CD14-positive monocyte (primary cell): ENCODE measurements at regions not wholly inside any gene's neighbourhood (a gene's known extent, or its start where the extent isn't known, plus 50 kb on each side); places are given as distances from the start of the nearest gene placed in this dataset.

Experiments
- DNase-seq, 3 donors: peaks; one replicate each; pipeline ENCODE4 v3.0.0-alpha.2; 2011 to 2022
- H2AFZ ChIP-seq: 2 replicates; pipeline ENCODE4 v1.6.0; 2012; ENCODE audit warnings: mild to moderate bottlenecking, low read depth, low read length, inconsistent platforms; ENCODE audit not compliant: insufficient read depth, poor library complexity, severe bottlenecking
- H3K27ac ChIP-seq, 2 donors: 1 replicate in 1 of 2; 2 replicates in 1 of 2; pipeline ENCODE4 v1.5.1; 2012 to 2013; ENCODE audit warnings: low read length in 2 of 2, control low read depth in 1 of 2, inconsistent platforms in 1 of 2, low read depth in 1 of 2, mild to moderate bottlenecking in 1 of 2
- H3K27me3 ChIP-seq, 2 donors: one replicate each; pipeline versions ENCODE4 v1.6.0 to v1.6.1; 2011 to 2013; ENCODE audit warnings: low read length in 2 of 2; ENCODE audit not compliant: control insufficient read depth in 2 of 2, insufficient read depth in 2 of 2
- H3K36me3 ChIP-seq, 2 donors: replicated peaks in 1 of 2; 1 replicate in 1 of 2; 2 replicates in 1 of 2; pipeline versions ENCODE4 v1.5.1 to v1.6.1; 2012 to 2013; ENCODE audit warnings: low read length in 2 of 2, control low read depth in 1 of 2, inconsistent platforms in 1 of 2, mild to moderate bottlenecking in 1 of 2; ENCODE audit not compliant: insufficient read depth in 2 of 2, control insufficient read depth in 1 of 2
- H3K4me1 ChIP-seq, 2 donors: 1 replicate in 1 of 2; 2 replicates in 1 of 2; pipeline versions ENCODE4 v1.5.1 to v1.6.1; 2012 to 2013; ENCODE audit warnings: low read length in 2 of 2, control low read depth in 1 of 2, inconsistent platforms in 1 of 2, mild to moderate bottlenecking in 1 of 2, moderate library complexity in 1 of 2; ENCODE audit not compliant: insufficient read depth in 2 of 2, control insufficient read depth in 1 of 2
- H3K4me2 ChIP-seq: replicated peaks from 2 replicates; pipeline ENCODE3; 2012; ENCODE audit warnings: low read length, moderate library complexity, mild to moderate bottlenecking; ENCODE audit not compliant: poor library complexity, severe bottlenecking; ENCODE audit errors: extremely low read depth
- H3K4me3 ChIP-seq, 3 experiments: fragments of 200-600 bp in 1 of 3; sonication (generic) in 1 of 3; replicated peaks in 1 of 3; 1 replicate in 2 of 3; 2 replicates in 1 of 3; pipeline ENCODE4 v1.5.1; 2011 to 2013; ENCODE audit warnings: low read length in 3 of 3, mild to moderate bottlenecking in 3 of 3, control low read depth in 2 of 3, low read depth in 2 of 3, inconsistent platforms in 1 of 3, moderate library complexity in 1 of 3
- H3K79me2 ChIP-seq: 2 replicates; pipeline ENCODE4 v1.6.0; 2012; ENCODE audit warnings: mild to moderate bottlenecking, control low read depth, inconsistent platforms, low read length, moderate library complexity; ENCODE audit not compliant: insufficient read depth
- H3K9ac ChIP-seq: 2 replicates; pipeline ENCODE4 v1.6.0; 2017; ENCODE audit warnings: low read length, mild to moderate bottlenecking; ENCODE audit not compliant: insufficient read depth, poor library complexity, severe bottlenecking
- H3K9me3 ChIP-seq, 2 donors: replicated peaks in 1 of 2; 1 replicate in 1 of 2; 2 replicates in 1 of 2; pipeline versions ENCODE4 v1.5.1 to v1.6.1; 2012 to 2013; ENCODE audit warnings: low read length in 2 of 2, control low read depth in 1 of 2; ENCODE audit not compliant: control insufficient read depth in 1 of 2, insufficient read depth in 1 of 2
- H4K20me1 ChIP-seq: 2 replicates; pipeline ENCODE4 v1.6.0; 2012; ENCODE audit warnings: mild to moderate bottlenecking, low read length, control low read depth, moderate library complexity; ENCODE audit not compliant: insufficient read depth
- H3K27ac Mint-ChIP-seq, 7 donors: one replicate each; pipeline ENCODE4 v1.8.0; 2020; ENCODE audit warnings: mild to moderate bottlenecking in 7 of 7, mixed read lengths in 7 of 7, moderate library complexity in 6 of 7, inconsistent platforms in 2 of 7
- H3K27me3 Mint-ChIP-seq, 3 donors: one replicate each; pipeline ENCODE4 v1.8.0; 2021 to 2022; ENCODE audit warnings: low read depth in 3 of 3, mild to moderate bottlenecking in 3 of 3, mixed read lengths in 3 of 3, moderate library complexity in 3 of 3, inconsistent platforms in 1 of 3
- H3K36me3 Mint-ChIP-seq, 2 donors: one replicate each; pipeline ENCODE4 v1.8.0; 2020; ENCODE audit warnings: mixed read lengths in 2 of 2, inconsistent platforms in 1 of 2, mild to moderate bottlenecking in 1 of 2
- H3K4me1 Mint-ChIP-seq: one replicate; pipeline ENCODE4 v1.8.0; 2020; ENCODE audit warnings: mild to moderate bottlenecking, mixed read lengths
- H3K4me3 Mint-ChIP-seq, 2 donors: one replicate each; pipeline ENCODE4 v1.8.0; 2020; ENCODE audit warnings: mild to moderate bottlenecking in 2 of 2, mixed read lengths in 2 of 2, moderate library complexity in 1 of 2
- H3K9me3 Mint-ChIP-seq, 7 donors: one replicate each; pipeline ENCODE4 v1.8.0; 2020 to 2022; ENCODE audit warnings: mixed read lengths in 7 of 7, mild to moderate bottlenecking in 6 of 7, moderate library complexity in 6 of 7, inconsistent platforms in 2 of 7
- CTCF ChIP-seq: fragments of 200-600 bp; IDR thresholded peaks from one replicate; pipeline ENCODE4 v1.8.0; 2022; ENCODE audit warnings: antibody characterized with exemption, mild to moderate bottlenecking
- WGBS: methylation state at CpG from one replicate; pipeline ENCODE4 v1.1.5; 2013; ENCODE audit warnings: missing lambda C conversion rate; ENCODE audit not compliant: insufficient coverage; 5-methylcytosine and 5-hydroxymethylcytosine counted together
- intact Hi-C, 2 donors: fragments of 100-400 bp; cut with micrococcal nuclease; formaldehyde crosslinking; loops; one replicate each; pipeline versions ENCODE4 v1.15.0 to v1.15.1; 2023

DNA sequence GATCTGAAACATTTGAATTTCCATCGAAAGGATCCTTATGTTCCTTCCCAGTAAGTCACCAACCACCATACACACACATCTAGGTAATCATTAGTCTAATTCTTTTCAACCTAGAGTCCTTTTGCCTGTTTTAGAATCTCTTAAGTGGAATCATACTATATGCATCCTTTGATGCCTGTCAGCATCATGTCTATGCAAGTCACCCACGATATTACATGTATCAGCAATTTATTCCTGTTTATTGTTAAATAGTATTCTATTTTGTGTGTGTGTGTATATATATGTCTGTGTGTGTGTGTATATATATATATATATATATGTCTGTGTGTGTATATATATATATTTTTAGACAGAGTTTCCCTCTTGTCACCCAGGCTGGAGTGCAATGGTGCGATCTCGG, 78.9 kb upstream of the RPH3AL start:
- H3K27me3 Mint-ChIP-seq: peaks cover 0 to 1% (median 0%) of the 10 kb centered on the region in 3 donors
- intact Hi-C loops: no loop called here
- H3K4me2 ChIP-seq: no peak overlapping the region
- no peak for TF ChIP-seq CTCF
- H3K36me3 Mint-ChIP-seq: peaks cover 0 to 3% of the 10 kb centered on the region in 2 donors
- peaks cover 12 to 49% (median 40%) of the 10 kb centered on the region in 7 donors for H3K9me3 Mint-ChIP-seq
- no peaks in the 10 kb centered on the region for H3K4me1 ChIP-seq
- no peaks in the 10 kb centered on the region for H3K4me1 Mint-ChIP-seq
- H3K4me3 Mint-ChIP-seq: no peak overlapping the region
- peaks cover 19 to 23% of the 10 kb centered on the region in 2 donors for H3K9me3 ChIP-seq
- no peak overlapping the region for H3K27ac ChIP-seq
- no CpG with 5 or more reads among the region's 4 CpGs for WGBS
- H3K4me3 ChIP-seq: no peak overlapping the region
- no peaks in the 10 kb centered on the region for H3K36me3 ChIP-seq
- no peaks in the 10 kb centered on the region for H4K20me1 ChIP-seq
- H3K27ac Mint-ChIP-seq: no peak overlapping the region
- H3K27me3 ChIP-seq: no peaks in the 10 kb centered on the region
- no peaks in the 10 kb centered on the region for H3K79me2 ChIP-seq
- no peak overlapping the region for H2AFZ ChIP-seq
- H3K9ac ChIP-seq: no peak overlapping the region
- DNase-seq: no peak

GRCh38 chr17:429589-429988, 77.0 kb upstream of the RPH3AL start:
- H3K4me3 Mint-ChIP-seq: no peak overlapping the region
- H3K36me3 Mint-ChIP-seq: peaks cover 0 to 3% of the 10 kb centered on the region in 2 donors
- peaks cover 0 to 1% (median 0%) of the 10 kb centered on the region in 3 donors for H3K27me3 Mint-ChIP-seq
- peaks cover 19 to 23% of the 10 kb centered on the region in 2 donors for H3K9me3 ChIP-seq
- no peak overlapping the region for H3K4me3 ChIP-seq
- WGBS: 100% methylated on average over 6 of the region's 8 CpGs
- no peaks in the 10 kb centered on the region for H3K36me3 ChIP-seq
- H3K4me1 Mint-ChIP-seq: no peaks in the 10 kb centered on the region
- H3K27ac ChIP-seq: no peak overlapping the region
- no peak overlapping the region for H3K27ac Mint-ChIP-seq
- H3K9me3 Mint-ChIP-seq: peaks cover 6 to 40% (median 37%) of the 10 kb centered on the region in 7 donors
- TF ChIP-seq CTCF: no peak
- no peaks in the 10 kb centered on the region for H3K79me2 ChIP-seq
- no peaks in the 10 kb centered on the region for H4K20me1 ChIP-seq
- no peak overlapping the region for H3K4me2 ChIP-seq
- intact Hi-C loops: no loop called here
- no peak overlapping the region for H3K9ac ChIP-seq
- no peaks in the 10 kb centered on the region for H3K4me1 ChIP-seq
- no peak for DNase-seq
- H2AFZ ChIP-seq: no peak overlapping the region
- no peaks in the 10 kb centered on the region for H3K27me3 ChIP-seq
